HCT116 (cell line): ENCODE measurements at regions not wholly inside any gene's neighbourhood (a gene's known extent, or its start where the extent isn't known, plus 50 kb on each side); places are given as distances from the start of the nearest gene placed in this dataset.

Source experiments
- ATAC-seq: fragments of 200-7000 bp; cut with Tn5 transposase; 2 replicates; pipeline ENCODE4 v1.9.1; 2020; ENCODE audit warnings: mild to moderate bottlenecking, moderate library complexity
- BruUV-seq: library from RNA; stranded (reverse); fragments of 400-500 nt; replicated peaks from 2 replicates; lab custom pipeline; 2021; lab: Mats Ljungman, UMichigan
- CTCF ChIA-PET: fragments of 300-600 bp; sonication (Branson Sonifier 250); formaldehyde crosslinking; loops from one replicate; lab custom pipeline; 2021; ENCODE audit warnings: antibody characterized with exemption; lab: Charles Lee
- POLR2A ChIA-PET: fragments of 300-600, 350-600 bp; sonication (Branson Sonifier 250); formaldehyde crosslinking; loops from one replicate; lab custom pipeline; 2021; ENCODE audit warnings: antibody characterized with exemption; lab: Charles Lee
- RAD21 ChIA-PET, 2 experiments: fragments of 300-600 bp; sonication (Branson Sonifier 250); formaldehyde crosslinking; loops; one replicate each; lab custom pipeline; 2023; ENCODE audit warnings: low total read pairs in 2 of 2; ENCODE audit not compliant: uncharacterized antibody in 2 of 2, unreplicated experiment in 2 of 2, low non-redundant PET in 1 of 2; lab: Charles Lee
- DNase-seq: peaks from one replicate; pipeline ENCODE4 v3.0.0-alpha.2; 2010; ENCODE audit warnings: low read depth, low spot score
- H2AFZ ChIP-seq: fragments of 200-600 bp; shearing (Covaris generic), sonication (generic); 2 replicates; pipeline ENCODE4 v1.6.1; 2017; ENCODE audit warnings: low read depth, mixed run types, mixed read lengths, antibody characterized with exemption, low read length; ENCODE audit not compliant: poor library complexity, severe bottlenecking
- H3K27ac ChIP-seq: 2 replicates; pipeline ENCODE4 v1.5.1; 2012; ENCODE audit warnings: low read depth, low read length
- H3K27me3 ChIP-seq: fragments of 200-600 bp; sonication (generic); 2 replicates; pipeline ENCODE4 v1.6.1; 2016; ENCODE audit warnings: mixed run types, low read length, mixed read lengths; ENCODE audit not compliant: insufficient read depth
- H3K36me3 ChIP-seq, 2 experiments: fragments of 200-500 bp in 1 of 2; fragments of 200-600 bp in 1 of 2; sonication (Bioruptor generic) in 1 of 2; sonication (generic) in 1 of 2; 2 replicates each; pipeline versions ENCODE4 v1.5.1 to v1.6.1; 2014 to 2016; ENCODE audit warnings: low read length in 2 of 2, inconsistent platforms in 1 of 2, mixed read lengths in 1 of 2, mixed run types in 1 of 2; ENCODE audit not compliant: insufficient read depth in 2 of 2, control insufficient read depth in 1 of 2
- H3K4me1 ChIP-seq, 2 experiments: fragments of 200-600 bp in 1 of 2; sonication (generic) in 1 of 2; 2 replicates each; pipeline versions ENCODE4 v1.5.1 to v1.6.1; 2012 to 2017; ENCODE audit warnings: low read length in 2 of 2, inconsistent platforms in 1 of 2, mild to moderate bottlenecking in 1 of 2, mixed read lengths in 1 of 2, mixed run types in 1 of 2, moderate library complexity in 1 of 2; ENCODE audit not compliant: insufficient read depth in 2 of 2, control insufficient read depth in 1 of 2
- H3K4me2 ChIP-seq: fragments of 200-600 bp; sonication (generic); 2 replicates; pipeline ENCODE4 v1.6.1; 2017; ENCODE audit warnings: mixed run types, low read length, mixed read lengths
- H3K4me3 ChIP-seq, 2 experiments: fragments of 200-600 bp in 1 of 2; sonication (generic) in 1 of 2; replicated peaks in 1 of 2; 2 replicates each; pipeline ENCODE4 v1.5.1; 2011 to 2016; ENCODE audit warnings: low read length in 2 of 2, control low read depth in 1 of 2, low read depth in 1 of 2, mild to moderate bottlenecking in 1 of 2, mixed read lengths in 1 of 2, mixed run types in 1 of 2
- H3K79me2 ChIP-seq: fragments of 200-600 bp; sonication (generic); 2 replicates; pipeline ENCODE4 v1.6.1; 2017; ENCODE audit warnings: mild to moderate bottlenecking, mixed run types, low read length, moderate library complexity, mixed read lengths; ENCODE audit not compliant: insufficient read depth
- H3K9ac ChIP-seq: fragments of 200-600 bp; sonication (generic); 2 replicates; pipeline ENCODE4 v1.6.1; 2016; ENCODE audit warnings: low read length, mixed read lengths
- H3K9me2 ChIP-seq: fragments of 200-600 bp; sonication (generic), shearing (Covaris generic); 2 replicates; pipeline ENCODE4 v1.6.1; 2017; ENCODE audit warnings: mixed run types, mild to moderate bottlenecking, moderate library complexity; ENCODE audit not compliant: insufficient read depth
- H3K9me3 ChIP-seq, 2 experiments: fragments of 200-500 bp in 1 of 2; fragments of 200-600 bp in 1 of 2; sonication (Bioruptor generic) in 1 of 2; sonication (generic) in 1 of 2; 2 replicates each; pipeline ENCODE4 v1.6.1; 2014 to 2017; ENCODE audit warnings: low read length in 2 of 2, mixed read lengths in 2 of 2, inconsistent platforms in 1 of 2, low read depth in 1 of 2, mild to moderate bottlenecking in 1 of 2, mixed run types in 1 of 2, moderate library complexity in 1 of 2; ENCODE audit not compliant: control insufficient read depth in 1 of 2, insufficient read depth in 1 of 2
- H4K20me1 ChIP-seq: fragments of 200-600 bp; sonication (generic), shearing (Covaris generic); 2 replicates; pipeline ENCODE4 v1.6.1; 2017; ENCODE audit warnings: mixed run types, mild to moderate bottlenecking, moderate library complexity; ENCODE audit not compliant: insufficient read depth
- CTCF ChIP-seq, 3 experiments: fragments of 200-600 bp in 1 of 3; sonication (generic) in 1 of 3; IDR thresholded peaks in 2 of 3; conservative IDR thresholded peaks in 1 of 3; 2 replicates each; pipeline ENCODE4 v1.5.1; 2012 to 2017; ENCODE audit warnings: low read depth in 2 of 3, low read length in 2 of 3, antibody characterized with exemption in 1 of 3, borderline replicate concordance in 1 of 3, control low read depth in 1 of 3, mild to moderate bottlenecking in 1 of 3, mixed read lengths in 1 of 3, mixed run types in 1 of 3, moderate library complexity in 1 of 3; ENCODE audit not compliant: insufficient read depth in 1 of 3
- EGR1 ChIP-seq: IDR thresholded peaks from 2 replicates; pipeline ENCODE4 v1.6.1; 2012; ENCODE audit warnings: low read depth
- ELF1 ChIP-seq: IDR thresholded peaks from 2 replicates; pipeline ENCODE4 v1.6.1; 2012; ENCODE audit warnings: low read depth, borderline replicate concordance
- FOSL1 ChIP-seq: IDR thresholded peaks from 2 replicates; pipeline ENCODE4 v1.6.1; 2012; ENCODE audit warnings: low read depth
- JUND ChIP-seq: IDR thresholded peaks from 2 replicates; pipeline ENCODE4 v1.6.1; 2012
- POLR2A ChIP-seq: IDR thresholded peaks from 2 replicates; pipeline ENCODE4 v1.7.0; 2011; ENCODE audit warnings: borderline replicate concordance; ENCODE audit not compliant: insufficient read depth, insufficient read length; ENCODE audit errors: extremely low read depth
- SIN3A ChIP-seq: IDR thresholded peaks from 2 replicates; pipeline ENCODE4 v1.6.1; 2012; ENCODE audit warnings: low read depth
- SP1 ChIP-seq: IDR thresholded peaks from 2 replicates; pipeline ENCODE4 v1.6.1; 2012; ENCODE audit warnings: low read depth
- SRF ChIP-seq: IDR thresholded peaks from 2 replicates; pipeline ENCODE4 v1.6.1; 2012; ENCODE audit warnings: low read depth
- intact Hi-C: fragments of 100-400 bp; cut with micrococcal nuclease; formaldehyde crosslinking; loops from 2 replicates; pipeline ENCODE4 v1.10.0; 2022

DNA sequence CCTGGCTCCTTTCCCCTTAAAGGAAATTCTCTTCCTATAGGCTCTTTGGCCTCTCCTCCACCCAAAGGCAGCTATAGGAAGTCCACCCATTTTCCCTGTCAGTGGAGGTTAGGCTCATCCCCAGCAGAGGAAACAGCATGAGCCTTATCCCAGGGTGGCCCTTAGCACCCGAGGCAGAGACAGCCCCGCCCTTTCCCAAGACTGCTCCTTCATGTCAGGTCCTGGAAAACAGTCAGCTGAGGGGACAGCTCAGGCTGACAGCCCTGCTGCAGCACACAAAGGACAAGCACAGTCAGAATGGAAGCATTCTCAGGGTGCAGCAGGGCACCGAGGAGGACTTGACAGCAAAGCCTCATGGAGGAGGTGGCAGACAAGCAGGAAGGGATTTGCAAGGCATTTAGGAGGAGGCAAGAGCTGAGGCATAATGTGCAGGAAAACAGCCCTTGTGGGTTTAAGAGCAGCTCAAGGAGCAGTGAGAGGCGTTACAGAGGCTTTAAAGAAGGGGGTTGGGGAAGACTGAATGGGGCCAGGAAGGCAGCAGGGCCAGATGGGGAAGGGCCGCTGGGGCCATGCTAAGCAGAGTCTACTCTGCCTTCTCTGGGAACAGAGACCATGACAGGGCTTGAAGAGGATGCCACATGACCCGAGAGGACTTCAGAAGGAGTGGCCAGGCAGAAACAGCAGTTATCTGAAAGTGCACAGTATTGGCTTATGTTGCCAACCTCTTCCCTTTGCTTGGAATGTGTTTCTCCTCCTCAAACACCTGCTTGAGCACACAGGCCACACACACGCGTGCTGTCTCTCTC, 216.6 kb downstream of the SH3BP4 start:
- no peaks in the 10 kb centered on the region for H4K20me1 ChIP-seq
- H3K27me3 ChIP-seq: no peaks in the 10 kb centered on the region
- H3K9ac ChIP-seq: no peak overlapping the region
- ChIA-PET POLR2A (no interaction called here), RAD21 (no interaction called here), CTCF (no interaction called here)
- no peaks in the 10 kb centered on the region for H3K79me2 ChIP-seq
- intact Hi-C loops: no loop called here
- H3K36me3 ChIP-seq: no peaks in the 10 kb centered on the region
- H3K27ac ChIP-seq: no peak overlapping the region
- H2AFZ ChIP-seq: no peak overlapping the region
- ATAC-seq (no peak), DNase-seq (no peak)
- H3K4me1 ChIP-seq: peaks cover 18 to 28% of the 10 kb centered on the region in 2 experiments; a peak in 3 of 4 replicates
- TF ChIP-seq SRF (no peak), FOSL1 (no peak), CTCF (IDR thresholded peaks at IDR 0.05 in 2 of 3, conservative IDR thresholded peaks at IDR 0.05 in 1 of 3; ENCODE audit: borderline replicate concordance in 1 of 3, insufficient read depth in 1 of 3, low read depth in 2 of 3, low read length in 2 of 3) (no peak), EGR1 (no peak), SIN3A (no peak), POLR2A (no peak), JUND (no peak), SP1 (no peak), ELF1 (no peak)
- H3K4me2 ChIP-seq: no peak overlapping the region
- BruUV-seq: no TSS peak
- no peaks in the 10 kb centered on the region for H3K9me3 ChIP-seq
- H3K9me2 ChIP-seq: no peaks in the 10 kb centered on the region
- no peak overlapping the region for H3K4me3 ChIP-seq

DNA sequence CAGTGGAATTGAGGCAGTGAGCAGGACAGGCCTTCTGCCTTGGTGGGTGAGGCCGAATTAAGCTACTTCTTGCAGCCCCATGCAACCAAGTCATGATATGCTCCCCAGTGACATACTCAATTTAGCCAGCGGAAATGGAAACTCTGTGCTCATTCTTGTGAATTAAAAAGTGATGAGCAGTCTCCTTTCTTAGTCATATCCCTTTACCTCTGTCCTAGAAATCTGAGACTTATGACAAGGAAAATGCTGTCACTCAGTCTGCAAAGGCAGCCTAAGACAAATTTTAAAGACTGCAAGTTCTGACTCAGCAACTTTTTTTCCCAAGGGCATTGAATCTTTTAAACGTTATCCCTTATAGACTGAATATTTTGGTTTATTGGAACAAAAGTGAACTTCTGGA, 218.2 kb downstream of the SH3BP4 start:
- ChIA-PET RAD21 (no interaction called here), POLR2A (no interaction called here), CTCF (no interaction called here)
- no peaks in the 10 kb centered on the region for H3K9me3 ChIP-seq
- ATAC-seq (no peak), DNase-seq (no peak)
- H3K4me3 ChIP-seq: no peak overlapping the region
- H3K79me2 ChIP-seq: no peaks in the 10 kb centered on the region
- H3K27ac ChIP-seq: no peak overlapping the region
- no peak overlapping the region for H2AFZ ChIP-seq
- peaks cover 18 to 28% of the 10 kb centered on the region in 2 experiments; a peak in 3 of 4 replicates for H3K4me1 ChIP-seq
- intact Hi-C loops: no loop called here
- H3K27me3 ChIP-seq: no peaks in the 10 kb centered on the region
- H3K9ac ChIP-seq: no peak overlapping the region
- H4K20me1 ChIP-seq: no peaks in the 10 kb centered on the region
- H3K4me2 ChIP-seq: peak overlapping the region; percentile 44
- no TSS peak for BruUV-seq
- no peaks in the 10 kb centered on the region for H3K9me2 ChIP-seq
- no peaks in the 10 kb centered on the region for H3K36me3 ChIP-seq
- TF ChIP-seq FOSL1 (0 out of 2 replicates have a peak, but pooled peaks have one; percentile 17), SRF (no peak)
- TF ChIP-seq, all 23 proteins: peak for 1
